ENCODE measurements at regions not wholly inside any gene's neighbourhood (a gene's known extent, or its start where the extent isn't known, plus 50 kb on each side); places are given as distances from the start of the nearest gene placed in this dataset.

DNA sequence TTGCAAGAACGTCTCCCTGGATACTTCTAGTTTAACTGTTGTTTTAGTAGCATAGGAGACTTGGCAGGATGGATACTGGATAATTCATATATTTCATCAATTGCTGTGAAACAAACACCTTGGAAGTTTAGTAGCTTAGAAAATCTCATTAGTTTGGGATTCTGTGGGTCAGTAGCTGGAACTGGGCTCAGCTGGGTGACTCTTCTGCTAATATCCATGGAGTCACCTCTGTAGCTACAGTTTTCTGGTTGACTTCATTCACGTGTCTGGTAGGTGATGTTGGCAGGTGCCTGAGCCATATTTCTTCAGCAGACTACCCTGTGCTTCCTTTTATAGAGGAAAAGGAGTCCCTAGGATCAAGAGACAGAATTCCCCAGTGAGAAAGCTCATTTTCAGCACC lies 208.9 kb upstream of the PFKP start:
- Mint-ChIP-seq H3K9me3 (peaks cover 0 to 6% (median 0%) of the 10 kb centered on the region in 7 donors), H3K4me3 (no peak overlapping the region), H3K27me3 (peaks cover 19% of the 10 kb centered on the region), H3K27ac (no peak overlapping the region), H3K36me3 (no peaks in the 10 kb centered on the region), H3K4me1 (no peaks in the 10 kb centered on the region)
- no peaks in the 10 kb centered on the region for H3K9me3 ChIP-seq (ENCODE audit: control insufficient read depth in 2 of 2, low read length in 2 of 2)
- no peak for DNase-seq
- ATAC-seq (ENCODE audit: low read depth in 2 of 2) = no peak
- H3K27me3 ChIP-seq (ENCODE audit: control insufficient read depth, insufficient read depth, low read length) = peaks cover 3% of the 10 kb centered on the region
- no peak overlapping the region for H3K27ac ChIP-seq (ENCODE audit: insufficient read depth, low read length, poor library complexity, severe bottlenecking)
- H3K36me3 ChIP-seq (ENCODE audit: control insufficient read depth, insufficient read depth, low read length) = no peaks in the 10 kb centered on the region
- H3K4me3 ChIP-seq (ENCODE audit: low read depth, low read length) = no peak overlapping the region
- H3K4me1 ChIP-seq (ENCODE audit: control insufficient read depth, insufficient read depth, low read length, poor library complexity, severe bottlenecking) = no peaks in the 10 kb centered on the region

DNA sequence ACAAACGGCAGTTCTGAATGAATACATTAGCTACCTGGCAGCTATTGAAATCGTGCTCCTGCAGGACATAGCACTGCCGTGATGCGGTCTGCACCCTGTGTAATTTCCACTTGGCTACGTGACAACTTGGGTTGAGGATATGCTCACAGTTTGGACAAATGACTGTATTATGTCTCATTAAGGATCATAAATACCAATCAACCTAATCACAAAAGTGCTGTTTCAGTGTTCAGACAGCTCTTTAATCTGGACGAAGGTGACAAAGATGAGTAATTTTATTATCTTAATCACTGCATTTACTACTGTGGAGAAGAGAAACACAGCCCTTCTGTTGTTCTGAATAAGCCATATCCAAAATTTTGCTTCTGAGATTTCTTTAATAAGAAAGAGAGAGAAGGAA lies 210.8 kb upstream of the PFKP start:
- no peak for DNase-seq
- no peaks in the 10 kb centered on the region for H3K4me1 Mint-ChIP-seq
- Histone ChIP-seq H3K27me3 (ENCODE audit: control insufficient read depth, insufficient read depth, low read length) (peaks cover 5% of the 10 kb centered on the region), H3K27ac (ENCODE audit: insufficient read depth, low read length, poor library complexity, severe bottlenecking) (no peak overlapping the region), H3K36me3 (ENCODE audit: control insufficient read depth, insufficient read depth, low read length) (no peaks in the 10 kb centered on the region), H3K9me3 (ENCODE audit: control insufficient read depth in 2 of 2, low read length in 2 of 2) (no peaks in the 10 kb centered on the region), H3K4me3 (ENCODE audit: low read depth, low read length) (no peak overlapping the region), H3K4me1 (ENCODE audit: control insufficient read depth, insufficient read depth, low read length, poor library complexity, severe bottlenecking) (no peaks in the 10 kb centered on the region)
- no peak overlapping the region for H3K4me3 Mint-ChIP-seq
- H3K27me3 Mint-ChIP-seq = peaks cover 19% of the 10 kb centered on the region
- H3K36me3 Mint-ChIP-seq = no peaks in the 10 kb centered on the region
- peaks cover 0 to 5% (median 0%) of the 10 kb centered on the region in 7 donors for H3K9me3 Mint-ChIP-seq
- ATAC-seq (ENCODE audit: low read depth in 2 of 2) = no peak
- no peak overlapping the region for H3K27ac Mint-ChIP-seq

DNA sequence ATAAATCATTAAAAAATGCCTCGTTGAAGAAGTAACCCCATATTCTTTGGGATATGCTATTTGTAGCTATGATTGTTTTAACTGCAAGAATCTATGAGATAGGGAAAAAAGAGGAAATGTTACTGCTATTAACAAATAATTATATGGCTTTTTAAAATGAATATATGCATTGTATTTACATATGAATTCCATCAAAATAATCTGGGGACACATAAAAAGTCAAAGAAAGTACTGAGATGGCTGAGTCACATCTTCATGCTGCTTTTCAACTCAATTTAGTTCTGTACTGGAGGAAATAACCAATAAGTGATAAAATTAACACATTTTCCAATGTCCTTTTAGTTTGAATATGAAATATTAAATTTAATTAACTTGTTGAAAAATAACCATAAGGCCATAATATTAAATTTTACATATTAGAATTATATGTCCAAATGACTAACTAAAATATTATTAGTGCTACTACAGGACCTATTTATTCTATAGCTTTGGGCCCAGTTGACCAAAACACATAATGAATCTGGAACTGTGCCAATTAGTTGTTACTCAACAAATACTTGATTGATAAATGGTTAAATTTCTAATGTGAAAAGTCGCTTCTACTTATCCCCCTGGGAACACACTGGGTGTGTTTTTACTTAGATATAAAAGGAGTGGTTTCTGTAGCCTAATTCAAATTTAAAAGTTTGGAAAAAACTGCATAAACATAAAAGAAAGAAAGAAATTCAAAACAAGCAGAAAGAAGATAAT lies 214.6 kb upstream of the PFKP start:
- Mint-ChIP-seq H3K27ac (no peak overlapping the region), H3K4me1 (no peaks in the 10 kb centered on the region), H3K9me3 (peaks cover 0 to 4% (median 0%) of the 10 kb centered on the region in 7 donors), H3K36me3 (no peaks in the 10 kb centered on the region), H3K4me3 (no peak overlapping the region), H3K27me3 (peaks cover 25% of the 10 kb centered on the region)
- Histone ChIP-seq H3K4me1 (ENCODE audit: control insufficient read depth, insufficient read depth, low read length, poor library complexity, severe bottlenecking) (no peaks in the 10 kb centered on the region), H3K27ac (ENCODE audit: insufficient read depth, low read length, poor library complexity, severe bottlenecking) (no peak overlapping the region), H3K9me3 (ENCODE audit: control insufficient read depth in 2 of 2, low read length in 2 of 2) (no peaks in the 10 kb centered on the region), H3K4me3 (ENCODE audit: low read depth, low read length) (no peak overlapping the region), H3K36me3 (ENCODE audit: control insufficient read depth, insufficient read depth, low read length) (no peaks in the 10 kb centered on the region), H3K27me3 (ENCODE audit: control insufficient read depth, insufficient read depth, low read length) (peaks cover 6% of the 10 kb centered on the region)
- no peak for ATAC-seq (ENCODE audit: low read depth in 2 of 2)
- DNase-seq = no peak

DNA sequence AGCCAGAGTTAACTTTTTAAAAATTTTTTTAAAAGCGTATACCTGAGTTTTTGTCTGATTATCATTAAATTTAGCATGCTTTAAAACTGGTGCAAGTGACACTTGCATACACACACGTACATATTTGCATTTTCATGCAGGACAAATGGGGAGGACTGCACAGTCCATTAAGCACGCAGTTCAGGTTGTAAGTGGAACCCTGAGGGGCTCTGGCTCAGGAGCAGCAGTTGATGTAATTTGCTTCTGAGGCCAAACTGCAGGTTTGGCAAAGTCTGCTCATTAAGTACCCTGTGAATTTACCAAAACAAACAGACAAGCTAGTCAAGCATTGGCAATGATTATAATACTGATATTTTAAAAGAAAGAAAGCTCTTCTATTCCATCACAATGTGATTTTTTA lies 215.8 kb upstream of the PFKP start:
- Mint-ChIP-seq H3K4me1 (no peaks in the 10 kb centered on the region), H3K27ac (no peak overlapping the region), H3K4me3 (no peak overlapping the region), H3K27me3 (peaks cover 25% of the 10 kb centered on the region), H3K9me3 (peaks cover 0 to 4% (median 0%) of the 10 kb centered on the region in 7 donors), H3K36me3 (no peaks in the 10 kb centered on the region)
- Histone ChIP-seq H3K27ac (ENCODE audit: insufficient read depth, low read length, poor library complexity, severe bottlenecking) (no peak overlapping the region), H3K4me1 (ENCODE audit: control insufficient read depth, insufficient read depth, low read length, poor library complexity, severe bottlenecking) (no peaks in the 10 kb centered on the region), H3K27me3 (ENCODE audit: control insufficient read depth, insufficient read depth, low read length) (peaks cover 6% of the 10 kb centered on the region), H3K36me3 (ENCODE audit: control insufficient read depth, insufficient read depth, low read length) (no peaks in the 10 kb centered on the region), H3K9me3 (ENCODE audit: control insufficient read depth in 2 of 2, low read length in 2 of 2) (no peaks in the 10 kb centered on the region), H3K4me3 (ENCODE audit: low read depth, low read length) (no peak overlapping the region)
- DNase-seq = no peak
- ATAC-seq (ENCODE audit: low read depth in 2 of 2) = no peak

DNA sequence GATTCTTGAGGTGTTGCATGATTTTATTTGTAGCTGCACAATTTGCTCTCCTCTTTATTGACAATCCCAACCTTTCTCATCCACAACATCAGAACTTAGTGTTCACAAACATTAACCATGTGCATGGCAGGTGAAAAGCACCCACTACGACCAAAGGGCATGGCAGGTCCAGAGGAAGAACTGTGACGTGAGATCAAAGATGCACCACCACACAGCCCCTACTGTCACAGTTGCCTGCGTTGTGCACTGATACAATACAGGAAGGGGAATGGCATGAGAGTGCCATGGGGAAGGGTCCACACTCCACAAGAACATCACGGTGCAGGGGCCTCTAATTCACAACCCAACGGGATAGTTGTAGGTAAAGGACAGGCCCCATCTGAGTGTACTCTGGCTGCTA lies 217.1 kb upstream of the PFKP start:
- no peaks in the 10 kb centered on the region for H3K9me3 ChIP-seq (ENCODE audit: control insufficient read depth in 2 of 2, low read length in 2 of 2)
- no peak for DNase-seq
- H3K36me3 ChIP-seq (ENCODE audit: control insufficient read depth, insufficient read depth, low read length) = no peaks in the 10 kb centered on the region
- no peak overlapping the region for H3K27ac ChIP-seq (ENCODE audit: insufficient read depth, low read length, poor library complexity, severe bottlenecking)
- H3K27me3 ChIP-seq (ENCODE audit: control insufficient read depth, insufficient read depth, low read length) = peaks cover 6% of the 10 kb centered on the region
- Mint-ChIP-seq H3K9me3 (no peaks in the 10 kb centered on the region), H3K27ac (no peak overlapping the region), H3K4me3 (no peak overlapping the region), H3K27me3 (peaks cover 18% of the 10 kb centered on the region), H3K4me1 (no peaks in the 10 kb centered on the region), H3K36me3 (no peaks in the 10 kb centered on the region)
- no peaks in the 10 kb centered on the region for H3K4me1 ChIP-seq (ENCODE audit: control insufficient read depth, insufficient read depth, low read length, poor library complexity, severe bottlenecking)
- no peak for ATAC-seq (ENCODE audit: low read depth in 2 of 2)
- H3K4me3 ChIP-seq (ENCODE audit: low read depth, low read length) = no peak overlapping the region

DNA sequence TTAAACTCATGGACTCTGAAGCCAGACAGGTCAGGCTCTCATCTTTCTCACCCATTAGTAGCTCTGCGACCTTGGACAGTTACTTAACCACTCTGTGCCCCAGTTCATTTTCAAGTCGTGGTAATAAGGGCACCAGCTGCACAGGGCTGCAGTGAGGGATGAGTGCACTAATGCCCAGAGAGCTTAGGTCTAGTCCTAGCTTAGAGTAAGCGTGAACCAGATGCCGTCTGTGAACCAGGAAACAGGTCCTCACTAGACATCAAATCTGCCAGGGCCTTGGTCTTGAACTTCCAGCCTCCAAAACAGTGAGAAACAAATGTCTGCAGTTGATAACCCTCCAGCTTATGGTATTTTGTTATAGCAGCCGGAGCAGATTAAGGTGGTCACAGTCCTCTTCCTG lies 222.4 kb upstream of the PFKP start:
- no peaks in the 10 kb centered on the region for H3K4me1 ChIP-seq (ENCODE audit: control insufficient read depth, insufficient read depth, low read length, poor library complexity, severe bottlenecking)
- Mint-ChIP-seq H3K27me3 (no peaks in the 10 kb centered on the region), H3K27ac (no peak overlapping the region), H3K9me3 (peaks cover 0 to 1% (median 0%) of the 10 kb centered on the region in 7 donors), H3K36me3 (no peaks in the 10 kb centered on the region), H3K4me1 (no peaks in the 10 kb centered on the region), H3K4me3 (no peak overlapping the region)
- no peak overlapping the region for H3K27ac ChIP-seq (ENCODE audit: insufficient read depth, low read length, poor library complexity, severe bottlenecking)
- H3K4me3 ChIP-seq (ENCODE audit: low read depth, low read length) = no peak overlapping the region
- no peaks in the 10 kb centered on the region for H3K9me3 ChIP-seq (ENCODE audit: control insufficient read depth in 2 of 2, low read length in 2 of 2)
- ATAC-seq (ENCODE audit: low read depth in 2 of 2) (no peak), DNase-seq (no peak)
- no peaks in the 10 kb centered on the region for H3K36me3 ChIP-seq (ENCODE audit: control insufficient read depth, insufficient read depth, low read length)
- no peaks in the 10 kb centered on the region for H3K27me3 ChIP-seq (ENCODE audit: control insufficient read depth, insufficient read depth, low read length)

DNA sequence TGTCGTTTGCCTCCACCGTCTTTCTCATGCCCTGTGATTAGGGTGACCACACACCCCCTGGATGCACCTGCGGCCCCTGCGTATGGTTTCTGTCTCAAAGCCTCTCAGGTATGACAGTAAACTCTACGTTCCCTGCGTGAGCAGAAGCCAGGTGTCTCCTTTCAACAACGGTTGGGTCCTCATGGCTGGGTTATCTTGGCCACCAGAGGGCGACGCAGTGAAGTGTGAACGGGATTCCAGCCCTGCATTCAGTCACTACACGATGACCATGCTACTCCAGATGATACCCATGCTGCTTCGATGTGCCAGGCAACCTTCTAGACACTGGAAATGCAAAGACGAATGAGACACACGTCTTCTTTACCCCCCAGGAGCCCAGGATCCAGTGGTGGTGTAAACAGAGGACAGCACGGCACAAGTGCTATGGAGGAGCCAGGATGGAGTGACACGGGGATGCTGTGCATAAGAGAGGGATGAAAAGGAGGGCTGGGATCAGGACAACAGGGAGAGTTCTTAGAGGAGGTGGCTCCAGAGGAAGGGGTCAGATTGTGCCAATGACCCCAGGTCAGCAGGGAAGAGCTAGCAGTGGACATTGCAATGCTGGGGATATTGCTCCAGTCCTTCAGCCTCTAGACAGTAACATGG lies 228.1 kb upstream of the PFKP start:
- no peak for ATAC-seq (ENCODE audit: low read depth in 2 of 2)
- Mint-ChIP-seq H3K4me3 (no peak overlapping the region), H3K27ac (no peak overlapping the region), H3K36me3 (no peaks in the 10 kb centered on the region), H3K9me3 (peaks cover 0 to 1% (median 0%) of the 10 kb centered on the region in 7 donors), H3K27me3 (peaks cover 16% of the 10 kb centered on the region), H3K4me1 (no peaks in the 10 kb centered on the region)
- H3K9me3 ChIP-seq (ENCODE audit: control insufficient read depth in 2 of 2, low read length in 2 of 2) = no peaks in the 10 kb centered on the region
- no peak overlapping the region for H3K27ac ChIP-seq (ENCODE audit: insufficient read depth, low read length, poor library complexity, severe bottlenecking)
- no peak overlapping the region for H3K4me3 ChIP-seq (ENCODE audit: low read depth, low read length)
- no peaks in the 10 kb centered on the region for H3K36me3 ChIP-seq (ENCODE audit: control insufficient read depth, insufficient read depth, low read length)
- H3K4me1 ChIP-seq (ENCODE audit: control insufficient read depth, insufficient read depth, low read length, poor library complexity, severe bottlenecking) = no peaks in the 10 kb centered on the region
- peak in 1 of 3 donors; percentile 17 for DNase-seq
- no peaks in the 10 kb centered on the region for H3K27me3 ChIP-seq (ENCODE audit: control insufficient read depth, insufficient read depth, low read length)

DNA sequence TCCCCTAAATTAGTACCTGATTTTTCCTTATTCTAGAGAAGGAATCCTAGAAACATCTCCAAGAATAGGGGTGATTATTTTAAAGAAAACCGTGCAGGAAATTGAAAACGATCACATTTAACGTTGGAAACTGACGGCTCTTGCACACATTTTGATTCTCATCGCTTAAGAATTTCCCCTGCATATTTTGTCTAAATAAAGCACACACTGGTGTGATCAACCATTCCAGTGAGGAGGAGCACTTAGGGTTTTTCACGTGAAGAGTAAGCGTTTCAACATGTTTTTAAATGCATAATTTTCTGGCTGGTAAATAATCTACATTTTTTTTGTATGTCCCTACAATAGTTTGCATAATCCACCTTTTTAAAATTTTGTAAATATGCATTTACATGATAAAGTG lies 229.7 kb upstream of the PFKP start:
- Mint-ChIP-seq H3K9me3 (peaks cover 0 to 1% (median 0%) of the 10 kb centered on the region in 7 donors), H3K36me3 (no peaks in the 10 kb centered on the region), H3K4me3 (no peak overlapping the region), H3K4me1 (no peaks in the 10 kb centered on the region), H3K27ac (no peak overlapping the region), H3K27me3 (peaks cover 16% of the 10 kb centered on the region)
- H3K27ac ChIP-seq (ENCODE audit: insufficient read depth, low read length, poor library complexity, severe bottlenecking) = no peak overlapping the region
- H3K4me1 ChIP-seq (ENCODE audit: control insufficient read depth, insufficient read depth, low read length, poor library complexity, severe bottlenecking) = no peaks in the 10 kb centered on the region
- no peaks in the 10 kb centered on the region for H3K9me3 ChIP-seq (ENCODE audit: control insufficient read depth in 2 of 2, low read length in 2 of 2)
- no peak overlapping the region for H3K4me3 ChIP-seq (ENCODE audit: low read depth, low read length)
- no peaks in the 10 kb centered on the region for H3K36me3 ChIP-seq (ENCODE audit: control insufficient read depth, insufficient read depth, low read length)
- H3K27me3 ChIP-seq (ENCODE audit: control insufficient read depth, insufficient read depth, low read length) = no peaks in the 10 kb centered on the region
- DNase-seq (no peak), ATAC-seq (ENCODE audit: low read depth in 2 of 2) (no peak)
